Neural progenitor cell (in vitro differentiated cells): ENCODE measurements at regions not wholly inside any gene's neighbourhood (a gene's known extent, or its start where the extent isn't known, plus 50 kb on each side); places are given as distances from the start of the nearest gene placed in this dataset.

Experiments used
- EZH2 ChIP-seq: fragments of 200-600 bp; sonication (generic); IDR thresholded peaks from 2 replicates; pipeline ENCODE4 v1.6.1; 2017; ENCODE audit warnings: antibody characterized with exemption, mild to moderate bottlenecking, moderate library complexity
- TF ChIP-seq, protein P1 (sequence below): fragments of 200-600 bp; sonication (generic); IDR thresholded peaks from 2 replicates; pipeline ENCODE4 v1.5.1; 2017; ENCODE audit warnings: antibody characterized with exemption, mild to moderate bottlenecking

DNA sequence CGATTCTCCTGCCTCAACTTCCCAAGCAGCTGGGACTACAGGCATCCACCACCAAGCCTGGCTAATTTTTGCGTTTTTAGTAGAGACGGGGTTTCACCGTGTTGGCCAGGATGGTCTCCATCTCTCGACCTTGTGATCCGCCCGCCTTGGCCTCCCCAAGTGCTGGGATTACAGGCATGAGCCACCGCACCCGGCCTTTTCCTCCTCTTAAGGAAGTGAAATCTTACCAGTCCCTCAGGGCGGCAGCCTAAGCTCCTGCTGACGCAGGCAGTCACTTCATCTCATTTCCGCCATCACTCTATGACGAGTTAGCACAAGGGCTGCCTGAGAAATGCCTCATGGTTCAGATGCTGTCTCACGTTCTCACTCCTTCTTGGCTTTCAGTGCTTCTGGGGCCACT lies 246.0 kb upstream of the SHH start:
- TF ChIP-seq, protein P1, sequence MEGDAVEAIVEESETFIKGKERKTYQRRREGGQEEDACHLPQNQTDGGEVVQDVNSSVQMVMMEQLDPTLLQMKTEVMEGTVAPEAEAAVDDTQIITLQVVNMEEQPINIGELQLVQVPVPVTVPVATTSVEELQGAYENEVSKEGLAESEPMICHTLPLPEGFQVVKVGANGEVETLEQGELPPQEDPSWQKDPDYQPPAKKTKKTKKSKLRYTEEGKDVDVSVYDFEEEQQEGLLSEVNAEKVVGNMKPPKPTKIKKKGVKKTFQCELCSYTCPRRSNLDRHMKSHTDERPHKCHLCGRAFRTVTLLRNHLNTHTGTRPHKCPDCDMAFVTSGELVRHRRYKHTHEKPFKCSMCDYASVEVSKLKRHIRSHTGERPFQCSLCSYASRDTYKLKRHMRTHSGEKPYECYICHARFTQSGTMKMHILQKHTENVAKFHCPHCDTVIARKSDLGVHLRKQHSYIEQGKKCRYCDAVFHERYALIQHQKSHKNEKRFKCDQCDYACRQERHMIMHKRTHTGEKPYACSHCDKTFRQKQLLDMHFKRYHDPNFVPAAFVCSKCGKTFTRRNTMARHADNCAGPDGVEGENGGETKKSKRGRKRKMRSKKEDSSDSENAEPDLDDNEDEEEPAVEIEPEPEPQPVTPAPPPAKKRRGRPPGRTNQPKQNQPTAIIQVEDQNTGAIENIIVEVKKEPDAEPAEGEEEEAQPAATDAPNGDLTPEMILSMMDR: no peak
- no peak for TF ChIP-seq EZH2
